T47D (cell line): ENCODE measurements at regions not wholly inside any gene's neighbourhood (a gene's known extent, or its start where the extent isn't known, plus 50 kb on each side); places are given as distances from the start of the nearest gene placed in this dataset.
"Not testable (repeated sequence)": the region's sequence is repeated elsewhere in the genome, so short reads cannot be mapped to it uniquely, and the experiment has no call there.

Experiments
- DNase-seq, 2 experiments: peaks; one replicate each; pipeline versions ENCODE4 v3.0.0 to v3.0.0-alpha.2; 2011 to 2012; ENCODE audit warnings: low read depth in 1 of 2, low spot score in 1 of 2
- JUND ChIP-seq: IDR thresholded peaks from 2 replicates; pipeline ENCODE4 v1.6.1; 2012; ENCODE audit warnings: low read depth
- in situ Hi-C: cut with HindIII; loops from 2 replicates; pipeline ENCODE4 v1.10.0; 2016; ENCODE audit warnings: low sequenced_read_pairs, low pct_unique_long_range_greater_than_20kb

GRCh38 chr6:67160820-67161219, 1453.8 kb upstream of the EYS start:
- DNase-seq = peak in 1 of 2 experiments; percentile 1
- in situ Hi-C loops = no loop called here
- TF ChIP-seq JUND = no peak

DNA sequence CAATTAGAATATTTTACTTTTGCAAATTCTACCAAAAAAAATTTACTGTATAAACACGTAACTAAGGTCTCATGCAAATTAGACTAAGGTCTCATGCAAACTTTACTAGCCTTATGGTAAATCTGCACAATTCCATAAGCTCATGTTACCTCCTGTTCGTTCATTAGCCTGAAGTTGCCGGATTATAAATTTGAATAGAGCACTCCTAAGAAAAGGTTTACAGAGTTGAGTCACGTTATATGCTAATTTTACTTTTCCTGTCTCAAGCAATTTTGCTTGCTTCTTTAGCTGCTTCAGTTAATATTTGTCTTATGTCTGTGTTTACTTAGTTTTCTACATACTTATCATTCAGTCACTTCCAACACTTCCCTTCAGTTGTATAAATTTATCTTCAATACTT, 1434.0 kb upstream of the EYS start:
- DNase-seq = peak in 1 of 2 experiments; percentile 2
- no peak for TF ChIP-seq JUND
- in situ Hi-C loops = no loop called here

- DNase-seq = no peak
- in situ Hi-C loops = no loop called here
- no peak for TF ChIP-seq JUND
Observed at GRCh38 chr6:67133973-67134372, 1426.9 kb upstream of the EYS start.

DNA sequence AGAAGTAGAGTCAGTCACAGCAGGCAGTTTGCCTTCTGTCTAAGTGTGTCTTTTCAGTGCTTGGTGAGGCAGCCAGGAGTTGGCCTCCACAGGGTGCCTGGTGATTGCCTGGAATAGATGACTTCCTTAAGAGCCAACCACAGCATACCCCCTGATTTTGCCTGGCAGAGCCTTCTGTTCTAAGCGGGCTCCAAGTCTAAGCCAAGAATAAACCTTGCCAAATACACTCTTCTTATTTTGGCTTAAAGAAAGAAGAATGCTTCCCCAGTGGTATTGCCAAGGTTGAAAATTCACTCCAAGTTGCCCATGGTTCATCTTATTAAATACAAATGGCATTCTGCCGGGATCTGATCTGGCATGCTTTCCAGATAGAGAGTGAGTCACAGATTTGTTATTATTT, 1424.8 kb upstream of the EYS start:
- peak in 1 of 2 experiments; percentile 3 for DNase-seq
- in situ Hi-C loops = no loop called here
- no peak for TF ChIP-seq JUND

DNA sequence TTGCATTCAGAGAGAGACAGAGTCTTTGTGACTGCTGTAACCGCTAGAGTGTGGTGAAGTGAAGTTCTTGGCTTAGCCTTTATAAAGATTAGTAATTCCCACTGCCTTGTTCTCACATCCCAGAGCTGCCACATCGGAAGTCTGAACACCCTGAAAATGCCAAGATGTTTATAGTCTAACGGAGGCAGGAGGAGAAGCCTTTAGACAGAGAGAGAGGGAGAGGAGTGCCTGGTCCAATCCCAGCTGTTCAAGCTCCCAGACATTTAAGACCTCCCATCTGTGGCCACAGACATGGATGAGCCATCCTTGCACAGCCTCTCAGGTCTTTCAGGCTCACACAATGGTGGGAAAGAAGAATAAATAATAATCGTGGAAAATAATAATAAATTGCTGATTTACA, 1422.8 kb upstream of the EYS start:
- peak in 1 of 2 experiments; percentile 12 for DNase-seq
- in situ Hi-C loops = no loop called here
- no peak for TF ChIP-seq JUND

GRCh38 chr6:67127041-67127440, 1420.0 kb upstream of the EYS start:
- TF ChIP-seq JUND = no peak
- in situ Hi-C loops = no loop called here
- DNase-seq = no peak

- in situ Hi-C loops = no loop called here
- TF ChIP-seq JUND = no peak
- DNase-seq = peak in 1 of 2 experiments; percentile 3
Observed at GRCh38 chr6:67121115-67121514, 1414.1 kb upstream of the EYS start.

DNA sequence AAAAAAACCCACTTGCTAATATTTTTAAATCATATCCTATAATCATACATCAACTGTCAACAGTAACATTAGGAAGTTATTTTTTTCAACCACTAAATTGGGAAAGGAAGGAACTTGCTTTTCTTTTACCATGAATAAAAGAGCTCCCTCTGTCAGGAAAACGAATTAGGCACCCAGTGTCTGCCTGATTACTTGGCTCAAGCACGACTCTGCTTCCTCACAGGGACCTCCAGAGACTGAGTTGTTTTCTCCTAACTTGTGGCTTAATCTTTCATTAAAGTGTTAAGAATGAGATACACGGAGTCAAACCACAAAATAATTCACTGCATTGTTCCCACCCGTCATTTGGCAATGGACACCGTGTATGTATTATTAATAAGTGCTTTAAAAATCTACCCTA, 1405.1 kb upstream of the EYS start:
- TF ChIP-seq JUND = no peak
- DNase-seq = peak in 1 of 2 experiments; percentile 19
- in situ Hi-C loops = no loop called here

GRCh38 chr6:67102743-67103142, 1395.7 kb upstream of the EYS start:
- in situ Hi-C loops = no loop called here
- TF ChIP-seq JUND = no peak
- no peak for DNase-seq

DNA sequence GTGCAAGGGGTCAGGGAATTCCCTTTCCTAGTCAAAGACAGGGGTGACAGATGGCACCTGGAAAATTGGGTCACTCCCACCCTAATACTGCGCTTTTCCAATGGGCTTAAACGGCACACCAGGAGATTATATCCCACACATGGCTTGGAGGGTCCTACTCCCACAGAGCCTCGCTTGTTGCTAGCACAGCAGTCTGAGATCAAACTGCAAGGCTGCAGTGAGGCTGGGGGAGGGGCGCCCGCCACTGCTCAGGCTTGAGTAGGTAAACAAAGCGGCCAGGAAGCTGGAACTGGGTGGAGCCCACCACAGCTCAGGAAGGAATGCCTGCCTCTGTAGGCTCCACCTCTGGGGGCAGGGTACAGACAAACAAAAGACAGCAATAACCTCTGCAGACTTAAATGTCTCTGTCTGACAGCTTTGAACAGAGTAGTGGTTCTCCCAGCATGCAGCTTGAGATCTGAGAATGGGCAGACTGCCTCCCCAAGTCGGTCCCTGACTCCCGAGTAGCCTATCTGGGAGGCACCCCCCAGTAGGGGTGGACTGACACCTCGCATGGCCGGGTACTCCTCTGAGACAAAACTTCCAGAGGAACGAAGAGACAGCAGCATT, 1388.7 kb upstream of the EYS start:
- in situ Hi-C loops, DNase-seq: not testable (repeated sequence)

DNA sequence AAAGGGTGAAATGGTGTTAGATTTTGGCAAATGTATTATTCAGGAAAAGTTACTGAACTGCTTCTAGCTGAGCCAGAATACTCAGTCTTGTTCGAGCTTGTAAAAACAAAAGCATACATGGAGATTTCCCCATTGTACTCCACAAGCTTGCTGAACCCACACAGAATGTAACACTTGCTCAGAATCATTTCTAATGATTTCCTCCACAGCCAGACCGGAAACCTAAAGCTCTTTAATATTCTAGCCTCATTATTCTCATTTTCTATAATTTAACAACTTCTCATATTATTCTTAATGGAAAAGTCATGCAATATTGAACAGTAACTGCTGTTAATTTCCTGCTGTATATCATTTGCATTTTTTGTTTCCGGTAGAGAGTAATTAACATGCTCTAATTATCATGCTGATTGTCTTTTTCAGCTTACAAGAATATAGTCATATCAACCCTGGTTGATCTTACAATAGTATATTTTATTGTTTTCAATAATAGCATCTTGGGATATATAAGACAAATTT, 1387.5 kb upstream of the EYS start:
- DNase-seq = no peak
- TF ChIP-seq JUND = no peak
- in situ Hi-C loops = no loop called here

- in situ Hi-C loops = no loop called here
- no peak for TF ChIP-seq JUND
- DNase-seq = no peak
Observed at GRCh38 chr6:67073938-67074337, 1366.9 kb upstream of the EYS start.

- no peak for DNase-seq
- no peak for TF ChIP-seq JUND
- in situ Hi-C loops = no loop called here
Observed at GRCh38 chr6:67068781-67069180, 1361.8 kb upstream of the EYS start.

DNA sequence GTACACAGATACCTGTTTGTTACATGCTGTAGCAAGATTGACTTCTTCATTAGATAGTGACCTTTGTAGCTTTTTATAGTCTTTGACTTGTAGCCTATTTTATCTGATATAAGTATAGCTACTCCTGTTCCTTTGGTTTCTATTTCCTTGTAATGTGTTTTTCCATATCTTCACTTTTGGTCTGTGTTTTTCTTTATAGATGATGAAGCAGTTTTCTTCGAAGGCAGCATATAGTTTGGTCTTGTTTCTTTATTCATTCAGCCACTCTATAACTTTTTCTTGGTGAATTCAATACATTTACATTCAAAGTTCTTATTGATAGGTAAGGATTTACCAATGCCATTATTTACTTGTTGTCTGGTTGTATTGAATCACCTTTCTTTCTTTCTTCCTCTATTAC, 1357.3 kb upstream of the EYS start:
- in situ Hi-C loops = no loop called here
- TF ChIP-seq JUND = no peak
- DNase-seq = no peak
